Lower leg skin (tissue), 4 donors: ENCODE measurements at regions not wholly inside any gene's neighbourhood (a gene's known extent, or its start where the extent isn't known, plus 50 kb on each side); places are given as distances from the start of the nearest gene placed in this dataset.

ENCODE experiments used
- DNase-seq, 2 donors: peaks; one replicate each; pipeline ENCODE4 v3.0.0-alpha.2; 2019; ENCODE audit warnings: low spot score in 2 of 2
- H3K4me3 ChIP-seq: fragments of 200-600 bp; sonication (generic); 2 replicates; pipeline ENCODE4 v1.5.1; 2017; ENCODE audit warnings: mild to moderate bottlenecking, low read depth; ENCODE audit not compliant: poor library complexity, severe bottlenecking
- CTCF ChIP-seq, 3 donors: fragments of 450-650 bp; IDR thresholded peaks; one replicate each; pipeline ENCODE4 v1.5.1; 2016; ENCODE audit warnings: antibody characterized with exemption in 3 of 3, mild to moderate bottlenecking in 3 of 3, moderate library complexity in 2 of 3
- POLR2A ChIP-seq, 2 donors: fragments of 450-650 bp; IDR thresholded peaks; one replicate each; pipeline ENCODE4 v1.6.1; 2016 to 2017; ENCODE audit warnings: antibody characterized with exemption in 2 of 2, mild to moderate bottlenecking in 1 of 2, moderate library complexity in 1 of 2
- WGBS, 2 donors: methylation state at CpG; one replicate each; pipeline ENCODE4 v1.1.5; 2018; 5-methylcytosine and 5-hydroxymethylcytosine counted together
- intact Hi-C: fragments of 100-400 bp; cut with DNase I; formaldehyde crosslinking; loops from one replicate; pipeline ENCODE4 v1.15.0; 2023; ENCODE audit warnings: low total_unique reads

- no peak for DNase-seq
- intact Hi-C loops, result no loop called here
These were observed 93.4 kb downstream of the ADRA2C start for GRCh38 chr4:3859571-3859970.

GRCh38 chr4:3860061-3860912 lies 94.1 kb downstream of the ADRA2C start:
- H3K4me3 ChIP-seq, result no peak overlapping the region
- intact Hi-C loops, result no loop called here
- TF ChIP-seq CTCF (IDR thresholded peaks at IDR 0.05) (no peak), POLR2A (IDR thresholded peaks at IDR 0.05) (no peak)
- WGBS, 2 donors, result 61 to 65% methylated on average over 26 to 34 of the region's 35 CpGs
- no peak for DNase-seq

More at GRCh38 chr4:3859571-3859970, 93.4 kb downstream of the ADRA2C start:
- WGBS, 2 donors, result 87 to 96% methylated on average over 8 of the region's 8 CpGs
- TF ChIP-seq CTCF (IDR thresholded peaks at IDR 0.05) (no peak), POLR2A (IDR thresholded peaks at IDR 0.05) (no peak)
- no peak overlapping the region for H3K4me3 ChIP-seq

GRCh38 chr4:3860913-3861636 lies 94.9 kb downstream of the ADRA2C start:
- intact Hi-C loops, result no loop called here
- H3K4me3 ChIP-seq, result no peak overlapping the region
- no peak for TF ChIP-seq POLR2A (IDR thresholded peaks at IDR 0.05)
- TF ChIP-seq CTCF (IDR thresholded peaks at IDR 0.05), result no peak
- DNase-seq, result no peak
- 88 to 90% methylated on average over 19 to 28 of the region's 28 CpGs for WGBS, 2 donors

GRCh38 chr4:3861720-3862639 lies 95.8 kb downstream of the ADRA2C start:
- no peak for DNase-seq
- intact Hi-C loops, result no loop called here
- TF ChIP-seq CTCF (IDR thresholded peaks at IDR 0.05), result no peak
- 54 to 57% methylated on average over 14 of the region's 14 CpGs for WGBS, 2 donors
- H3K4me3 ChIP-seq, result no peak overlapping the region

GRCh38 chr4:3862640-3863420 lies 96.6 kb downstream of the ADRA2C start:
- intact Hi-C loops, result no loop called here
- no peak overlapping the region for H3K4me3 ChIP-seq

More at GRCh38 chr4:3862640-3863420, 96.6 kb downstream of the ADRA2C start:
- 22 to 23% methylated on average over 22 of the region's 23 CpGs for WGBS, 2 donors
- TF ChIP-seq CTCF (IDR thresholded peaks at IDR 0.05) (no peak), POLR2A (IDR thresholded peaks at IDR 0.05) (no peak)
- DNase-seq, result no peak
